HG03039 (cell line): ENCODE measurements at regions not wholly inside any gene's neighbourhood (a gene's known extent, or its start where the extent isn't known, plus 50 kb on each side); places are given as distances from the start of the nearest gene placed in this dataset.
"Not testable (repeated sequence)": the region's sequence is repeated elsewhere in the genome, so short reads cannot be mapped to it uniquely, and the experiment has no call there.

ENCODE experiments used
- ATAC-seq: cut with Tn5 transposase; IDR thresholded peaks from one replicate; pipeline ENCODE4 v1.9.1; 2021; ENCODE audit warnings: mild to moderate bottlenecking, moderate library complexity; ENCODE audit not compliant: unreplicated experiment

DNA sequence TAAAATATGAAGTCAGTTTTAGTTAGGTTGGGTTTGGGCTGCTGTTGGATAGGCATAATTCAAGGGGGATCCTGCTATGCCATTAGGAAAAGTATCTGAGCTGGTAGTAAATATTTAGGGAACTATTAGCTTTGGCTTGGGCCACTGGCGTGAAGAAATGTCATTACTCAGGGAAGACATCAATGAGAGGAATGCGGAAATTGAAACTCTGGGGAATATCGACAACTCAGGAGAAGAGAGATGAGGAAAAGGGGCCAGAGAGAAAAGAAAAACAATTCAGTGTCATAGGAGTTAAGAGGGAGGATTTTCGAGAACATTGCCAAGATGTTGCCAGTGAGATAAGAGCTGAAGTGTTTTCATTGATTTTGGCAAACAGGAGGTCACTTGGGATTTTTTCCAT lies 149.7 kb upstream of the PARD3B start:
- no peak for ATAC-seq

- no peak for ATAC-seq
Observed at GRCh38 chr2:204401114-204401513, 144.2 kb upstream of the PARD3B start.

DNA sequence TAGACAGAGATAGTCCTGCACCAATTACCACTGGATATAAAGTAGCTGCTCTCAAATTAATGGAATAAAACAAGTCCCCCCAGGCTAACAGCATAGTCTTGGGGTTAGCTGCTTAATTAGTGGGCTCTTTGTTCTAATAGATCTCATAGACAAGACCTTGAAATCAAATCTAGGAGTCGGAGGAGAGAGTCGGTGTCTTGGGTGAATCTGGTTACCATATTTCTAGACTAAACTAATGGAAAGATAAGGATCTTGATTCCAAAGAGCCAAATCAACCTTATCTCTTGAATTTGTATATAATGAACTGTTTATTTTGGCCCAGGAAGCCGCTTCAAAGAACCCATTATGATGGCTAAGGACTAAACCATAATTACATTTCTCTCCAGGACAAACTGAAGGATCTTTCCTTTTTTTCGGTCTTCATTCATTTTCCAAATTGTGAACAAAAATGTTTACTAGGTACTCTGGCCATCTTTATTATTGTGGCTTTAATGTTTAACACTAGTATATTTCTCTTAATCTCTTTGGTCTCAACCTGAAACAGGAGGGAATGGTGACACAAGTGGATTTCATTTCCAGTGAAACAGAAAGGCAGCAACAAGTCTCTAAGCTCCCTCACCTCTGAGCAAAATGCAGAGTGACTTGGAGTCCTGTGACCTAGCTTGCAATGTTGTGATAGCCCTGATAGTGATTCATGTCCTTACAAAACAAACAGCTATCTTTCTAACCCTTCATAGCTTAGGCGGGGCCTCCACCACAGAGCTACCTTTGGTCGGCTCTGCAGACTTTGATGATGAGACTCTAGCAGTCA lies 137.9 kb upstream of the PARD3B start:
- ATAC-seq = no peak

- ATAC-seq = not testable (repeated sequence)
Observed at GRCh38 chr2:204412782-204413181, 132.5 kb upstream of the PARD3B start.

DNA sequence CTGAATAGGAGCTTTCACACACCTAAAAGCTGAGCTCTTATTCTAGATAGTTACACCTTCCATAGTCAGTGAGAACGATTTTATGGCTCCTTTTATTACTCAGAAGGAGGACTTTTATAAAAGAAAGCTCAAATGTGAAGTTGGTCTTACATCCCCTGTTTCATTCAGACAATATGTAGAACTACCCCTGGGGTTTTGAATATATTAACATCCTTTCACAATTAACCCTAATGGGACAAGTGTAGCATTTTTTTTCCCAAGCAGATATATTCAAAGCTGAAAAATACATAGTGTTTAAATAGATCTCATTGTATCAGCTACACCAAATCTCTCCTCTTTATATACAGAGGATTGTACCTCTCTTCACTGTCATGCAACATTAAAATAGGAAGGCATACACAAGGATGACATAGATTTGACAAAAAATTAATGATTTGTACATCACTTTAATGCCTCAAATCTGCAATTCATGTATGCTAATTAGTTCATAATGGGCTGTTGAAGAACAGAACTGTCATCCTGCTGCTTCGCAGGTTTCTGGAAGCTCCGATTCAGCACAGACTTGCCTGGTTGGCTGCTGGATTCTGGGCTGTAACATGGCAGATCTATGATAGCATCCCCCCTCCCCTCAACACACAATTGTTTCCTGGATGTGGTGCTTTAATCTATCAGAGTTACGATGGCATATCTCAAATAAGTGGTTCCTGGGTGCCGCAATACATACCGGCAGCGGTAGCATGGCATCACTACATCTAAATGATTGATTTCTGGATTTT lies 129.7 kb upstream of the PARD3B start:
- ATAC-seq = no peak

DNA sequence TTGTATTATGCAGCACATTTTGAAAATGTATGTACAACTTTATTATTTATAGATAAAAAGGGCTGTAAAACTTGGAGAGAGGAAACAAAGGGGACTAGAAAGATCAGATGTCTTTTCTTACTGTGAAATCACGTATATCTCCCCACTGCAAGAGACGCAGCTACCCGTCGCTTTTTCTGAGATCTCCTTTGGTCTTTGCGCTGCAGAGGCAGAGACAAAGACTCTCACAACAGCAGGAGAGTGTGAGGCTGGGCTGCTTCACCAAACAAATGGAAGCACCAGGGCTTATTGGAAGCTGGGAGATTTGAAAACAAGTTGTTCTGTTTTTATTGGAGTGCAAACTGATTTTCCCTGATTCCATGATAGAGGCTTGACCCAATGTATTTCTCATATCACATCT lies 129.0 kb upstream of the PARD3B start:
- ATAC-seq = no peak

DNA sequence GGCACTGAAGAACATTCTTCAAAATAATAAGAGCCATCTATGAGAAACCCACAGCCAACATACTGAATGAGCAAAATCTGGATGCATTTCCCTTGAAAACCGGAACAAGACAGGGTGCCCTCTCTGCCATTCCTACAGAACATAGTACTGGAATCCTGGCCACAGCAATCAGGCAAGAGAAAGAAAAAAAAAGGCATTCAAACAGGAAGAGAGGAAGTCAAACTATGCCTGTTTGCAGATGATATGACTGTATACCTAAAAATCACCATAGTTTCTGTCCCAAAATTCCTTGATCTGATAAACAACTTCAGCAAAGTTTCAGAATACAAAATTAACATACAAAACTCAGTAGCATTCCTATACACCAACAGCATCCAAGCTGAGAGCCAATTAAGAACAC lies 119.5 kb upstream of the PARD3B start:
- no peak for ATAC-seq

DNA sequence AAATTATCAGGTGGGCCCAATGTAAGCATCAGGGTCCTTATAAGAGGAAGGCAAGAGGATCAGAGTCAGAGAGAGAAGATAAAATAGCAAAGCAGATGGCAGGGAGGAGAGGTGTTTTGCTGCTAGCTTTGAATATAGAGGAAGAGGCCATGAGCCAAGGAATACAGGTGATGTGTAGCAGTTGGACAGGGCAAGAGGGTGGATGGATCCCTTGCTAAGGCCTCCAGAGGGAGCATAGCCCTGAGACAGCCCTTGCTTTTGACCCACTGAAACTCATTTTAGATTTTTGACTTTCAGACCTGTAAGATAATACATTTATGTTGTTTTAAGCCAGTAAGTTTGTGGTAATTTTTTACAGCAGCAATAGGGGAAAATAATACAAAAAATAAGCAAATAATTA lies 116.6 kb upstream of the PARD3B start:
- ATAC-seq = no peak

DNA sequence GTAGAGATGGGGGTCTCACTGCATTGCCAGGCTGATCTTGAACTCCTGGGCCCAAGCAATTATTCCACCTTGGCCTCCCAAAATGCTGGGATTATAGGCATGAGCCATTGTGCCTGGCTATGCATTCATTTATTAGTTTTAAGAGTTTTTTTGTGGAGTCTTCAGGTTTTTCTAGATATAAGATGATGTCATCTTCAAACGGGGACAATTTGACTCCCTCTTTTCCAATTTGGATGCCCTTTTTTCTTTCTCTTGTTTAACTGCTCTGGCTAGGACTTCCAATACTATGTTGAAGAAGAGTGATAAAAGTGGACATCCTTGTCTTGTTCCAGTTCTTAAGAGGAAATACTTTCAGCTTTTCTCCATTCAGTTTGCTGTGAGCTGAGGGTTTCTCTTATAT lies 113.7 kb upstream of the PARD3B start:
- ATAC-seq = no peak

- ATAC-seq = no peak
Observed at GRCh38 chr2:204432196-204432595, 113.1 kb upstream of the PARD3B start.

GRCh38 chr2:204434660-204435462 lies 110.4 kb upstream of the PARD3B start:
- ATAC-seq = no peak

DNA sequence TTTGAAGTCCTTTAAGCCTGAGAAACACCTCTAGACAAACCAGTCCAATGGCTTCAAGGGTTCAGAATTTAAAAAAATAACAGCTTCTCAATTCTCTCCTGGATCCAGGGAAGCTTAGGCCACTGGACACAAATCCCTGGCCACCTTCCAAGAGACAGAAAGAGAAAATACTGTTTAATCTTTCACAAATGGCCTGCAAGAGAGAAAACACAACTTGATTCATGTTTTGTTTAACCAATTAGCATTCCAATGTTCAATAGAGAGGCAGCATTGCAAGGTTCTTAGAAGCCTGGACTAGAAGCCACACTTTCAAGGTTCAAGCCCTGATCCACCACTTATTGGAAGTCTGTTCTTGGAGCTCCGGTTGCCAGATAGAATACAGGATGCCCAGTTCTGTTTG lies 109.0 kb upstream of the PARD3B start:
- no peak for ATAC-seq

GRCh38 chr2:204437408-204437807 lies 107.9 kb upstream of the PARD3B start:
- ATAC-seq = no peak

- ATAC-seq = no peak
Observed at GRCh38 chr2:204437815-204438756, 107.2 kb upstream of the PARD3B start.

- no peak for ATAC-seq
Observed at GRCh38 chr2:204441316-204441715, 104.0 kb upstream of the PARD3B start.

DNA sequence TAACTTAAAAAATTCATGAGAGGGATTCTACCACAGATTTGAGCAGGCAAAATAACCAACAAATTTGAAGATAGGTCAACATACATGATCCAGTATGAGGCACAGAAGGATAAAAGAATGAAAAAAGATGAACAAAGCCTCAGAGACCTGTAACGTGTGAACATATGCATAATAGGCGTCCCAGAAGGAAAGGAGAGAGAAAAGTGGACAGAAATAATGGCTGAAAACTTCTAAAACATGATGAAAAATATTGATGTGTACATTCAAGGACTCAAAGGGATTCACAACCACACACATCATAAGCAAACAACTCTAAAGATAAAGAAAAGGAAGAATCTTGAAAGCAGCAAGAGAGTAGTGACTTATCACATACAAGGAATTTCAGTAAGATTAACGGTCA lies 100.1 kb upstream of the PARD3B start:
- ATAC-seq = no peak

DNA sequence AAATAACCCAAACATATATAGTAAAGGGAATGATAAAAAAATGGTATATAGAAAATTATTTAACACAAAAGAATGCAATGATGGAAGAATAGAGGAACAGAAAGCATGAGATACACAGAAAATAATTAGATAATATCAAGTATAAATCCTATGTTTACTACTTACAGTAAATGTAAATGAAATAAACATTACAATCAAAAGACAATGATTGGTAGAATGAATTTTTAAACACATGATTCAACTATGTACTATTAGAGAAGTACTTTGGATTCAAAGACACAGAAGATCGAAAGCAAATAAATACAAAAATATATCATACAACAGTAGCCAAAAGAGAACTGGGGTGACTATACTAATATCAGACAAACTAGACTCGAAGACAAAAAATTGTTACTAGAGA lies 97.6 kb upstream of the PARD3B start:
- ATAC-seq = no peak

GRCh38 chr2:204449977-204450376 lies 95.3 kb upstream of the PARD3B start:
- ATAC-seq = no peak

GRCh38 chr2:204451766-204452165 lies 93.5 kb upstream of the PARD3B start:
- no peak for ATAC-seq

DNA sequence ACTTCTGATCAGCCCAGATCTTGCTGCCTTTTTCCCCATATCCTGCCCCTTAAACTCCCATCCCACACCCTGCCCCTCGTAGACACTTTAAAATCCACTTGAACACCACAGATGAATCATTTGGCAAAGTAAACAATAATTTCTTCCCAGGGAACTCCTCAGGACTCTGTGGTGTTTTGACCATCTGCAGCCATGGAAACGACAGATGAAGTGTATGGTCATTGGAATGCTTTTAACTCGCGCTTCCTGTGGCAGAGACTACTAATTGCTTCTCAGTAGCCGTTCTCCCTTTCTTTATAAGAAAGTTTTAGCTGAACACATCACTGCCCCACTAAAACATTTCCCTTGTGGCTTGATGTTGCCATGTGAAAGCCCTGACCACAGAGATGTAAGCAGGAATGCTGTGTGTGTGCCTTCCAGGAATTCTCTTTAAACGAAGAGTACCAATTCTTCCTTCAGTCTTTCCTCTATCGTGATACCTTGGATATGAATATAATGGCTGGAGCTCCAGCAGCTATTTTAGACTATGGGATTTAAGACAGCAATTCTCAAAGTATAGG lies 92.7 kb upstream of the PARD3B start:
- ATAC-seq = no peak
